ENCODE measurements at regions not wholly inside any gene's neighbourhood (a gene's known extent, or its start where the extent isn't known, plus 50 kb on each side); places are given as distances from the start of the nearest gene placed in this dataset.
A peak's percentile ranks its signal among the peaks of the same experiment; 100 is the strongest.

GRCh38 chr10:20726381-20726780, 170.7 kb downstream of the NEBL start:
- Mint-ChIP-seq H3K4me3 (ENCODE audit: low read depth) (no peak overlapping the region), H3K27me3 (no peaks in the 10 kb centered on the region), H3K36me3 (ENCODE audit: insufficient read depth) (peaks cover 1% of the 10 kb centered on the region), H3K27ac (no peak overlapping the region), H3K9me3 (ENCODE audit: low read depth) (peaks cover 20% of the 10 kb centered on the region), H3K4me1 (ENCODE audit: low read depth) (peaks cover 5% of the 10 kb centered on the region)
- no peak for DNase-seq (ENCODE audit: low spot score, unreplicated experiment)
- TF ChIP-seq, protein P1, sequence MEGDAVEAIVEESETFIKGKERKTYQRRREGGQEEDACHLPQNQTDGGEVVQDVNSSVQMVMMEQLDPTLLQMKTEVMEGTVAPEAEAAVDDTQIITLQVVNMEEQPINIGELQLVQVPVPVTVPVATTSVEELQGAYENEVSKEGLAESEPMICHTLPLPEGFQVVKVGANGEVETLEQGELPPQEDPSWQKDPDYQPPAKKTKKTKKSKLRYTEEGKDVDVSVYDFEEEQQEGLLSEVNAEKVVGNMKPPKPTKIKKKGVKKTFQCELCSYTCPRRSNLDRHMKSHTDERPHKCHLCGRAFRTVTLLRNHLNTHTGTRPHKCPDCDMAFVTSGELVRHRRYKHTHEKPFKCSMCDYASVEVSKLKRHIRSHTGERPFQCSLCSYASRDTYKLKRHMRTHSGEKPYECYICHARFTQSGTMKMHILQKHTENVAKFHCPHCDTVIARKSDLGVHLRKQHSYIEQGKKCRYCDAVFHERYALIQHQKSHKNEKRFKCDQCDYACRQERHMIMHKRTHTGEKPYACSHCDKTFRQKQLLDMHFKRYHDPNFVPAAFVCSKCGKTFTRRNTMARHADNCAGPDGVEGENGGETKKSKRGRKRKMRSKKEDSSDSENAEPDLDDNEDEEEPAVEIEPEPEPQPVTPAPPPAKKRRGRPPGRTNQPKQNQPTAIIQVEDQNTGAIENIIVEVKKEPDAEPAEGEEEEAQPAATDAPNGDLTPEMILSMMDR (IDR thresholded peaks at IDR 0.05; ENCODE audit: unreplicated experiment) = no peak

- TF ChIP-seq, protein P1 (IDR thresholded peaks at IDR 0.05; ENCODE audit: unreplicated experiment) = no peak
- Mint-ChIP-seq H3K27me3 (no peaks in the 10 kb centered on the region), H3K27ac (no peak overlapping the region), H3K9me3 (ENCODE audit: low read depth) (peaks cover 8% of the 10 kb centered on the region), H3K36me3 (ENCODE audit: insufficient read depth) (peaks cover 2% of the 10 kb centered on the region), H3K4me3 (ENCODE audit: low read depth) (no peak overlapping the region), H3K4me1 (ENCODE audit: low read depth) (peaks cover 34% of the 10 kb centered on the region)
- no peak for DNase-seq (ENCODE audit: low spot score, unreplicated experiment)
Measured at GRCh38 chr10:20714979-20715378, 182.1 kb downstream of the NEBL start.

DNA sequence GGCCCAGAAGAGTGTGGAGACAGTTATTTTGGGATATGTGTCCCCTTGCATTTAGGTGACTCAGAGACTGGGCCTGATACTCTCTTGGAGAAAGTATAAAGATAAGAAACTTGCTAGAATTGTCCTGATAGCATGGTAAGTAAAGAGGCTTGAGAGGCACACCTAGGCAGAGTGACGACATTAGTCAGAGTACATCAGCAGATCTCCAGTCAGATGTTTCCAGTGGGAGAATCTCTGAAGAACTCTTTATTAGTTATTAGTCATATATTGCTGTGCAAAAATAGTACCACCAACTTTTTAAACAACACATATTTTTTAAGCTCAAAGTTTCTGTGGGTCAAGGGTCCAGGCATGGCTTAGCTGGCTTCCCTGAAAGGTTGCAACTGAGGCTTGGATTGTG, 182.6 kb downstream of the NEBL start:
- Mint-ChIP-seq H3K4me3 (ENCODE audit: low read depth) (no peak overlapping the region), H3K4me1 (ENCODE audit: low read depth) (peaks cover 38% of the 10 kb centered on the region), H3K27ac (no peak overlapping the region), H3K27me3 (no peaks in the 10 kb centered on the region), H3K9me3 (ENCODE audit: low read depth) (peaks cover 6% of the 10 kb centered on the region), H3K36me3 (ENCODE audit: insufficient read depth) (peaks cover 2% of the 10 kb centered on the region)
- DNase-seq (ENCODE audit: low spot score, unreplicated experiment) = no peak
- TF ChIP-seq, protein P1 (IDR thresholded peaks at IDR 0.05; ENCODE audit: unreplicated experiment) = no peak

GRCh38 chr10:20713420-20713819, 183.7 kb downstream of the NEBL start:
- TF ChIP-seq, protein P1 (IDR thresholded peaks at IDR 0.05; ENCODE audit: unreplicated experiment) = no peak
- H3K36me3 Mint-ChIP-seq (ENCODE audit: insufficient read depth) = peaks cover 2% of the 10 kb centered on the region
- H3K4me1 Mint-ChIP-seq (ENCODE audit: low read depth) = peaks cover 44% of the 10 kb centered on the region
- DNase-seq (ENCODE audit: low spot score, unreplicated experiment) = no peak
- peaks cover 5% of the 10 kb centered on the region for H3K9me3 Mint-ChIP-seq (ENCODE audit: low read depth)
- H3K27ac Mint-ChIP-seq = peak overlapping the region; percentile 45
- no peaks in the 10 kb centered on the region for H3K27me3 Mint-ChIP-seq
- H3K4me3 Mint-ChIP-seq (ENCODE audit: low read depth) = no peak overlapping the region

GRCh38 chr10:20712774-20713173, 184.3 kb downstream of the NEBL start:
- TF ChIP-seq, protein P1 (IDR thresholded peaks at IDR 0.05; ENCODE audit: unreplicated experiment) = no peak
- peak overlapping the region; percentile 9 for H3K4me3 Mint-ChIP-seq (ENCODE audit: low read depth)
- peaks cover 2% of the 10 kb centered on the region for H3K36me3 Mint-ChIP-seq (ENCODE audit: insufficient read depth)
- H3K4me1 Mint-ChIP-seq (ENCODE audit: low read depth) = peaks cover 50% of the 10 kb centered on the region
- DNase-seq (ENCODE audit: low spot score, unreplicated experiment) = no peak
- H3K27ac Mint-ChIP-seq = peak overlapping the region; percentile 78
- peaks cover 3% of the 10 kb centered on the region for H3K9me3 Mint-ChIP-seq (ENCODE audit: low read depth)
- no peaks in the 10 kb centered on the region for H3K27me3 Mint-ChIP-seq
